ENCODE measurements at regions not wholly inside any gene's neighbourhood (a gene's known extent, or its start where the extent isn't known, plus 50 kb on each side); places are given as distances from the start of the nearest gene placed in this dataset.
"Not testable (repeated sequence)": the region's sequence is repeated elsewhere in the genome, so short reads cannot be mapped to it uniquely, and the experiment has no call there.

- no peak for DNase-seq
These were observed 935.8 kb upstream of the SLC39A10 start for GRCh38 chr2:194721227-194721626.

- DNase-seq: no peak
These were observed 936.6 kb upstream of the SLC39A10 start for GRCh38 chr2:194720462-194720861.

GRCh38 chr2:194718881-194719280 lies 938.1 kb upstream of the SLC39A10 start:
- DNase-seq: no peak

GRCh38 chr2:194714541-194714940 lies 942.5 kb upstream of the SLC39A10 start:
- no peak for DNase-seq

- DNase-seq: no peak
These were observed 947.2 kb upstream of the SLC39A10 start for GRCh38 chr2:194709840-194710239.

GRCh38 chr2:194706179-194706578 lies 950.8 kb upstream of the SLC39A10 start:
- DNase-seq: no peak

- no peak for DNase-seq
These were observed 951.6 kb upstream of the SLC39A10 start for GRCh38 chr2:194705398-194705797.

- no peak for DNase-seq
These were observed 956.3 kb upstream of the SLC39A10 start for GRCh38 chr2:194700726-194701125.

GRCh38 chr2:194700116-194700515 lies 956.9 kb upstream of the SLC39A10 start:
- no peak for DNase-seq

- no peak for DNase-seq
These were observed 959.0 kb upstream of the SLC39A10 start for GRCh38 chr2:194698012-194698411.

GRCh38 chr2:194697439-194697838 lies 959.6 kb upstream of the SLC39A10 start:
- no peak for DNase-seq

GRCh38 chr2:194696690-194697089 lies 960.3 kb upstream of the SLC39A10 start:
- peak; percentile 74 for DNase-seq

- DNase-seq: no peak
These were observed 970.5 kb upstream of the SLC39A10 start for GRCh38 chr2:194686569-194686968.

- DNase-seq: no peak
These were observed 983.0 kb upstream of the SLC39A10 start for GRCh38 chr2:194674043-194674442.

- no peak for DNase-seq
These were observed 984.0 kb upstream of the SLC39A10 start for GRCh38 chr2:194672994-194673393.

GRCh38 chr2:194661431-194661830 lies 995.6 kb upstream of the SLC39A10 start:
- DNase-seq: no peak

GRCh38 chr2:194639057-194639456 lies 1018.0 kb upstream of the SLC39A10 start:
- not testable (repeated sequence) for DNase-seq

GRCh38 chr2:194621945-194622344 lies 1035.1 kb upstream of the SLC39A10 start:
- no peak for DNase-seq

GRCh38 chr2:194619366-194619765 lies 1037.7 kb upstream of the SLC39A10 start:
- DNase-seq: no peak

- no peak for DNase-seq
These were observed 1038.6 kb upstream of the SLC39A10 start for GRCh38 chr2:194618432-194618831.

GRCh38 chr2:194616334-194616733 lies 1040.7 kb upstream of the SLC39A10 start:
- DNase-seq: no peak

GRCh38 chr2:194610297-194610696 lies 1046.7 kb upstream of the SLC39A10 start:
- no peak for DNase-seq

- DNase-seq: no peak
These were observed 1053.6 kb upstream of the SLC39A10 start for GRCh38 chr2:194603429-194603828.

- peak; percentile 87 for DNase-seq
These were observed 1054.3 kb upstream of the SLC39A10 start for GRCh38 chr2:194602750-194603149.

- DNase-seq: no peak
These were observed 1065.8 kb upstream of the SLC39A10 start for GRCh38 chr2:194591192-194591591.

- DNase-seq: no peak
These were observed 1069.2 kb upstream of the SLC39A10 start for GRCh38 chr2:194587739-194588270.
